ENCODE measurements at regions not wholly inside any gene's neighbourhood (a gene's known extent, or its start where the extent isn't known, plus 50 kb on each side); places are given as distances from the start of the nearest gene placed in this dataset.

GRCh38 chr3:69683082-69683806 is 56.0 kb upstream of the MITF start:
- TF ChIP-seq POLR2AphosphoS5 (IDR thresholded peaks at IDR 0.05; ENCODE audit: low read depth, low read length) (no peak), POLR2A (IDR thresholded peaks at IDR 0.05; ENCODE audit: low read depth, low read length) (no peak)

Data from GM12892 (cell line).